ENCODE measurements at regions not wholly inside any gene's neighbourhood (a gene's known extent, or its start where the extent isn't known, plus 50 kb on each side); places are given as distances from the start of the nearest gene placed in this dataset.

DNA sequence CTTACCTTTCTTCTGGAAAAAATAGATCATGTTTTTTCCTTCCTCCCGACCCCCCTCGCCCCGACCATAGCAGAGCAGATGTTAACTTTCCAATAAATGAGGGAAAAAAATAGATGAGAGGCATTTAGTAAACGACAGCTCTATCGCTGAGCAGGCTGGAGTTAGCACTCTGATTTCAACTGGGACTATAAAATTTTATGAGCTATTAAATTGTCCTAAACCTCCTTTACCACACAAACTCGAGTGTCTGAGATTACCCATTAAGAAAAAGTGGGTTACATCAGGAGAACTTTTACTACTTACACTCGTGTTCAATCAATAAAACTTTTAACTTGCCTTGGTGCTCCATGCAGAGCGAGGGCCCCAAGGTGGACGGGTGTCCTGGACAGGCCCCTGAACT, 59.8 kb upstream of the RNU6ATAC start:
- TF ChIP-seq CTCF (IDR thresholded peaks at IDR 0.05) (no peak), POLR2A (IDR thresholded peaks at IDR 0.05) (no peak)
